Colonic mucosa (tissue), 4 donors: ENCODE measurements at regions not wholly inside any gene's neighbourhood (a gene's known extent, or its start where the extent isn't known, plus 50 kb on each side); places are given as distances from the start of the nearest gene placed in this dataset.

Experiments
- DNase-seq: peaks from one replicate; pipeline ENCODE4 v3.0.0-alpha.2; 2020
- H3K27ac ChIP-seq: fragments of 200-600 bp; one replicate; pipeline ENCODE4 v1.8.0; 2021
- H3K27me3 ChIP-seq: fragments of 200-600 bp; one replicate; pipeline ENCODE4 v1.8.0; 2021
- H3K36me3 ChIP-seq: fragments of 200-600 bp; one replicate; pipeline ENCODE4 v1.8.0; 2021
- H3K4me1 ChIP-seq: fragments of 200-600 bp; one replicate; pipeline ENCODE4 v1.8.0; 2021; ENCODE audit warnings: mild to moderate bottlenecking
- H3K4me3 ChIP-seq: fragments of 200-600 bp; one replicate; pipeline ENCODE4 v1.8.0; 2021
- H3K9ac ChIP-seq, 2 donors: one replicate each; pipeline ENCODE4 v1.7.0; 2013; ENCODE audit warnings: control low read depth in 2 of 2, low read depth in 2 of 2, low read length in 2 of 2
- H3K9me3 ChIP-seq: fragments of 200-600 bp; one replicate; pipeline ENCODE4 v1.8.0; 2021
- intact Hi-C: fragments of 100-400 bp; cut with DNase I; formaldehyde crosslinking; loops from one replicate; pipeline ENCODE4 v1.14.1; 2022
- TF ChIP-seq, protein P1 (sequence below): fragments of 200-600 bp; IDR thresholded peaks from one replicate; pipeline ENCODE4 v1.8.0; 2022; ENCODE audit warnings: antibody characterized with exemption, mild to moderate bottlenecking
- donor health status: healthy.
- donor health status: DM: no; HTN: no; CAD: no.
- donor health status: DM: no; HTN: no; CAD: no.

DNA sequence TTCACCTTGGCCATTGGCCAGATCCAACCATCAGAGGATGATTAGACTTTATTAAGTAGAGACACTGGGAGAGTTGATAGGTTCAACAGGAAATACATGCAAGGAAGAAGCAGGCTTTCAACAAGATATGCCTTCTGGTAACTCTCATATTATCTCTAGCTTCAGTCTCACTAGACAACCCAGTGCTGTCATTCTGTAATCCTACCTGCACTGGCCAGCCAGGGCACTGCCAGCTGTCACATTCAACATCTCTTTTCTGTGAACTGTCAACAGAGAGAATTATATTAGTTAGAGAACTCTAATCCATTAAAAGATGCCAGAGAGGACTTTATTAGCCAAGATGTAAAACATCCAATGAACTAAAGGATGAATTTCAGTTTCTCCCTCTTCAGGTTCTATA, 337.9 kb upstream of the JAG1 start:
- Histone ChIP-seq H3K4me3 (no peak overlapping the region), H3K4me1 (no peaks in the 10 kb centered on the region), H3K36me3 (no peaks in the 10 kb centered on the region), H3K27me3 (no peaks in the 10 kb centered on the region), H3K27ac (no peak overlapping the region), H3K9me3 (no peaks in the 10 kb centered on the region), H3K9ac (no peak overlapping the region)
- TF ChIP-seq, protein P1, sequence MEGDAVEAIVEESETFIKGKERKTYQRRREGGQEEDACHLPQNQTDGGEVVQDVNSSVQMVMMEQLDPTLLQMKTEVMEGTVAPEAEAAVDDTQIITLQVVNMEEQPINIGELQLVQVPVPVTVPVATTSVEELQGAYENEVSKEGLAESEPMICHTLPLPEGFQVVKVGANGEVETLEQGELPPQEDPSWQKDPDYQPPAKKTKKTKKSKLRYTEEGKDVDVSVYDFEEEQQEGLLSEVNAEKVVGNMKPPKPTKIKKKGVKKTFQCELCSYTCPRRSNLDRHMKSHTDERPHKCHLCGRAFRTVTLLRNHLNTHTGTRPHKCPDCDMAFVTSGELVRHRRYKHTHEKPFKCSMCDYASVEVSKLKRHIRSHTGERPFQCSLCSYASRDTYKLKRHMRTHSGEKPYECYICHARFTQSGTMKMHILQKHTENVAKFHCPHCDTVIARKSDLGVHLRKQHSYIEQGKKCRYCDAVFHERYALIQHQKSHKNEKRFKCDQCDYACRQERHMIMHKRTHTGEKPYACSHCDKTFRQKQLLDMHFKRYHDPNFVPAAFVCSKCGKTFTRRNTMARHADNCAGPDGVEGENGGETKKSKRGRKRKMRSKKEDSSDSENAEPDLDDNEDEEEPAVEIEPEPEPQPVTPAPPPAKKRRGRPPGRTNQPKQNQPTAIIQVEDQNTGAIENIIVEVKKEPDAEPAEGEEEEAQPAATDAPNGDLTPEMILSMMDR, result no peak
- DNase-seq, result no peak
- intact Hi-C loops, result no loop called here

DNA sequence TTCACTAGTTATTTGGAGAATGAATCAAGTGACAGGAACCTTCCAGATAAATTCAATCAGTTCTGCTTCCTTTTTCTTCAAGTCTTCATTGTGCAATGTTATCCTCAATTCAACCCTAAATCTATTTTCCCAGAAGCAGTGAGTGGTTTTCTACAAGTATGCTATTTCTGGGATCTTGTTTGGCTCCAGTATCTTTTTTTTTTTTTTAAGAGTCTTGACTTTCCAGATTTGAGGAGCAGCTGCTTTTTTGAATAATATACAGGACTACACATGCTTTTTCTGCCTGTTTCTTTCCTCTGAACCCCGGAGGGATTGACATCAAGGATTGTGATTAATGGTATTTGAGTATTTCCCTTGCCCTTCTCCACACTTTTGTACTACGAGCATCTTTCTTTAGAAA, 339.2 kb upstream of the JAG1 start:
- H3K4me3 ChIP-seq, result no peak overlapping the region
- no peak for DNase-seq
- no peaks in the 10 kb centered on the region for H3K27me3 ChIP-seq
- H3K36me3 ChIP-seq, result no peaks in the 10 kb centered on the region
- TF ChIP-seq, protein P1, result no peak
- no peaks in the 10 kb centered on the region for H3K9me3 ChIP-seq
- no peak overlapping the region for H3K9ac ChIP-seq
- H3K4me1 ChIP-seq, result no peaks in the 10 kb centered on the region
- intact Hi-C loops, result no loop called here
- peak overlapping the region; percentile 12 for H3K27ac ChIP-seq

DNA sequence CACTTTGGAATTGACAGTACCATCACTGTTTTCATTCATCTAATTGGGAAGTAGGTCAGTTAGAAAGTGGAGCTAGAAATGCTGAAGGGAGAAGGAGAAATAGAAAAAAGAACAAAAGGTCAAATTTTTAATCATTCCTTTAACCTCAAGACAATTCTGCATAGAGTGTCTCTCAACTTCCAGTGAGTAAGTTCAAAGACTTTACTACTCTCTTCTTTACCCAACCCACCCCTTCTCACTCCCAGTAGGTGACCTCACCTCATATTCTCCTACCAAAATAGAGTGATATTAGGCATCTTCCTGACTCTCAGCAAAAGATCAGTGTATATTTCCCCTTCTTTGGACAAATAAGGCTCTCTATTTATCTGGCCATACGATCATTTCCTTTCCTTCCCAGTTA, 340.0 kb upstream of the JAG1 start:
- intact Hi-C loops, result no loop called here
- no peaks in the 10 kb centered on the region for H3K4me1 ChIP-seq

DNA sequence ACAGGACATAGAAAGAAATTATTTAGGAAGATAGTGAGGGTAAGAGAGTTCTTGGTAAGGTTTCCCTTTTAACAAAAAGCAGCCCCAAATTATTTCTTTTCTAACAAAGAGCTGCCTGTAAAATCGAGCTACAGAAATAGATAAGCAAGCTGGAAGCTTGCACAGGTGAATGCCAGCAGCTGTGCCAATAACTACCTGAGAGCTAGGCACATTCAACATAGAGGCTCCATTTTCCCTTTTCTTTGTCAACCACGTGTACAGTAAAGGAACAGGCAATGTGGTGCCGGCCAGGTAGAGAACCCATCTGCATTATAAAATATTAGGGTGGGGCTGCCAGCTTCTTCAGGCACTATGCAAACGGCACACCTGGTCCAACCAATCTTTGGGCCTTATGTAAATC, 341.6 kb upstream of the JAG1 start:
- TF ChIP-seq, protein P1, result no peak
- no peak overlapping the region for H3K9ac ChIP-seq
- no peaks in the 10 kb centered on the region for H3K27me3 ChIP-seq
- no peaks in the 10 kb centered on the region for H3K4me1 ChIP-seq
- no peak overlapping the region for H3K4me3 ChIP-seq
- no peak overlapping the region for H3K27ac ChIP-seq
- no peaks in the 10 kb centered on the region for H3K36me3 ChIP-seq
- intact Hi-C loops, result no loop called here
- no peak for DNase-seq
- no peaks in the 10 kb centered on the region for H3K9me3 ChIP-seq

More for the DNA sequence above, 340.0 kb upstream of the JAG1 start:
- TF ChIP-seq, protein P1, result no peak
- Histone ChIP-seq H3K36me3 (no peaks in the 10 kb centered on the region), H3K4me3 (no peak overlapping the region), H3K27ac (peak overlapping the region; percentile 12), H3K9me3 (no peaks in the 10 kb centered on the region), H3K27me3 (no peaks in the 10 kb centered on the region), H3K9ac (no peak overlapping the region)
- DNase-seq, result no peak

DNA sequence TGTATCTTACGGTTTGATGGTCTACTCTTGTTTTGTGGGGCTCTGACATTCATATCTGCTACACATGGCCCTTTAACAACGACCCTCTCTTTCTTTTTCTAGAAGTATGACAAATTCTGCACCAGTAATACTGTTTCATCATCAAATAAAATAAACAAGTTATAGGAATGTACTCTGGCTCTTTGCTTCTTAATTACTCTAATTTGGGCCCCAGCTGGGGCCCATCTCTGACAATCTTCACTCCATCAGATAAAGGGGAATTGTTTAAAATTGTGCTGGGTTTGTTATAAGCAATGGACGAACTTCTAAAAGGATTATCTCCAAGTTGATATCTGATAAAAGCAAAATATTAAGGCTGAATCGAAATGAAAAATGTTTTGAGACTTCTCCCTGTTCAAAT, 343.6 kb upstream of the JAG1 start:
- H3K36me3 ChIP-seq, result no peaks in the 10 kb centered on the region
- no peaks in the 10 kb centered on the region for H3K27me3 ChIP-seq
- TF ChIP-seq, protein P1, result no peak
- H3K9ac ChIP-seq, result no peak overlapping the region
- DNase-seq, result no peak
- no peak overlapping the region for H3K27ac ChIP-seq
- no peak overlapping the region for H3K4me3 ChIP-seq
- intact Hi-C loops, result no loop called here
- no peaks in the 10 kb centered on the region for H3K9me3 ChIP-seq
- H3K4me1 ChIP-seq, result no peaks in the 10 kb centered on the region
